ENCODE measurements at regions not wholly inside any gene's neighbourhood (a gene's known extent, or its start where the extent isn't known, plus 50 kb on each side); places are given as distances from the start of the nearest gene placed in this dataset.

- H3K36me3 Mint-ChIP-seq: no peaks in the 10 kb centered on the region
- Histone ChIP-seq H3K27ac (ENCODE audit: low read depth, low read length) (no peak overlapping the region), H3K9me3 (ENCODE audit: low read length) (no peaks in the 10 kb centered on the region), H3K4me1 (ENCODE audit: insufficient read depth, low read length) (no peaks in the 10 kb centered on the region), H3K4me3 (ENCODE audit: low read length) (no peak overlapping the region), H3K36me3 (ENCODE audit: insufficient read depth, low read length) (no peaks in the 10 kb centered on the region), H3K27me3 (ENCODE audit: insufficient read depth, low read length, poor library complexity, severe bottlenecking) (no peaks in the 10 kb centered on the region)
- CTCF ChIA-PET: no interaction called here
- H3K27me3 Mint-ChIP-seq: no peaks in the 10 kb centered on the region
- H3K27ac Mint-ChIP-seq: no peak overlapping the region
- no peak for DNase-seq
- peaks cover 5 to 9% (median 6%) of the 10 kb centered on the region in 5 donors for H3K9me3 Mint-ChIP-seq
- no peaks in the 10 kb centered on the region for H3K4me1 Mint-ChIP-seq
- no peak overlapping the region for H3K4me3 Mint-ChIP-seq
- POLR2A ChIA-PET: no interaction called here
Observed at GRCh38 chr4:129903861-129904260, 807.9 kb downstream of the C4orf33 start.

DNA sequence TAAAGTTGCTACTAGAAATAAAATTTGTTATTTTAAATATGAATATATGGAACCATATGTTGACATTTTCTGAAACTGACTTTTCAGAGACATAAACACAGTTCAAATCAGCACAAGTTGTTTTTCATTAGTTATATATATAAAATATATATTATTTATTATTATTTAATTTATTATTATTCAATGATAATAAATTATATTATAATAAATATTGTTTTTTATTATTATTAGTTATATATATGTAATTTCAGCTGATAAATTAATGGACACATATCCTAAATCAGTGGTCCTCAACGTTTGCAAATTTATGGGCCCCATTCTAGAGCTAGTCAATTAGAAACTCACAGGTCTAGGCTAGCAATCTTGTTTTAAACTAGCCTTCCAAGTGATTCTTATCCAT, 809.3 kb downstream of the C4orf33 start:
- H3K4me3 Mint-ChIP-seq: no peak overlapping the region
- POLR2A ChIA-PET: no interaction called here

GRCh38 chr4:129908117-129908516, 812.2 kb downstream of the C4orf33 start:
- ChIA-PET POLR2A (no interaction called here), CTCF (no interaction called here)
- Histone ChIP-seq H3K36me3 (ENCODE audit: insufficient read depth, low read length) (no peaks in the 10 kb centered on the region), H3K4me3 (ENCODE audit: low read length) (no peak overlapping the region), H3K9me3 (ENCODE audit: low read length) (no peaks in the 10 kb centered on the region), H3K27me3 (ENCODE audit: insufficient read depth, low read length, poor library complexity, severe bottlenecking) (no peaks in the 10 kb centered on the region), H3K27ac (ENCODE audit: low read depth, low read length) (no peak overlapping the region), H3K4me1 (ENCODE audit: insufficient read depth, low read length) (no peaks in the 10 kb centered on the region)
- H3K27me3 Mint-ChIP-seq: no peaks in the 10 kb centered on the region
- H3K9me3 Mint-ChIP-seq: peaks cover 3 to 8% (median 4%) of the 10 kb centered on the region in 5 donors
- H3K36me3 Mint-ChIP-seq: no peaks in the 10 kb centered on the region
- no peak overlapping the region for H3K27ac Mint-ChIP-seq
- H3K4me1 Mint-ChIP-seq: no peaks in the 10 kb centered on the region
- H3K4me3 Mint-ChIP-seq: no peak overlapping the region
- DNase-seq: no peak

More for the DNA sequence above, 809.3 kb downstream of the C4orf33 start:
- Mint-ChIP-seq H3K36me3 (no peaks in the 10 kb centered on the region), H3K27ac (no peak overlapping the region), H3K27me3 (no peaks in the 10 kb centered on the region), H3K9me3 (peaks cover 3 to 10% (median 7%) of the 10 kb centered on the region in 5 donors), H3K4me1 (no peaks in the 10 kb centered on the region)
- Histone ChIP-seq H3K36me3 (ENCODE audit: insufficient read depth, low read length) (no peaks in the 10 kb centered on the region), H3K27ac (ENCODE audit: low read depth, low read length) (no peak overlapping the region), H3K9me3 (ENCODE audit: low read length) (no peaks in the 10 kb centered on the region), H3K4me1 (ENCODE audit: insufficient read depth, low read length) (no peaks in the 10 kb centered on the region), H3K4me3 (ENCODE audit: low read length) (no peak overlapping the region), H3K27me3 (ENCODE audit: insufficient read depth, low read length, poor library complexity, severe bottlenecking) (no peaks in the 10 kb centered on the region)
- DNase-seq: no peak
- CTCF ChIA-PET: no interaction called here

DNA sequence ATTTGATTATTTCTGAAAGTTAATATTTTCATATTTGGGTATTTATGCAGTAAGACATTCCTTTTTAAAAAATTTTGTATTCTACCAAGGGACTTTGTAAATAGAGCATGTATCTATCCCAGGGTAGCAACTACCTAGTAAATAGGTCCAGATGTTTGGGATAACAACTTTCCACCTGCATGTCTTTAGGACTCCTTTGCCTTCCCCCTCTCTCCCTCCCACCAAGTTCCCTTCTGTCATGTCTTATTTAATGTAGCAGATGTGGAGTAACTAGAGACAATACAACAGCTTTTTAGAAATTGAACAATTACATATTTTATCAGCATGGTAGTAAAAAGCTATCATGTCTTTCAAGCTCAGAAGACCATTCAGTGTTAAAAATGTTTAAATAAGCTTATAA, 821.0 kb downstream of the C4orf33 start:
- ChIA-PET POLR2A (no interaction called here), CTCF (no interaction called here)

DNA sequence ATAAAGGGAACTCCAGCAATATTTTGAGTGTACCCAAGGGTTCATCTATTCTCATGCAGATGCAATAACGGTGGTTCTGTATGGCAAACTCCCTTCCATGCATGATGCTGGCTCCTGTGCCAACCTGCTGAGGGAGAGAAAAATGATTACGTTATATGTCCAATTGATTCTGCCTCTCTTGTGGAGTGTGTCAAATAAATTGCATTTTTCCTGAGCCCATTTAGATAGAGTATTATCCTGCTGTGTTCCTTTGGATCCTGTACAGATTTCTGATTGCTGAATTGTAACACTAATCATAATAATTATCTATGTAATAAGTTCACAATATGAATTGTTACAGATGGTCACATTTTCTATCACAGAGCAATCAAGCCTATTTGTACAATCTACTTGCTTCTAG, 821.7 kb downstream of the C4orf33 start:
- H3K9me3 ChIP-seq (ENCODE audit: low read length): no peaks in the 10 kb centered on the region
- H3K36me3 ChIP-seq (ENCODE audit: insufficient read depth, low read length): no peaks in the 10 kb centered on the region
- no peaks in the 10 kb centered on the region for H3K27me3 ChIP-seq (ENCODE audit: insufficient read depth, low read length, poor library complexity, severe bottlenecking)
- no peaks in the 10 kb centered on the region for H3K4me1 ChIP-seq (ENCODE audit: insufficient read depth, low read length)
- no peak for DNase-seq
- no peak overlapping the region for H3K27ac Mint-ChIP-seq
- no peaks in the 10 kb centered on the region for H3K4me1 Mint-ChIP-seq
- CTCF ChIA-PET: no interaction called here
- no peaks in the 10 kb centered on the region for H3K36me3 Mint-ChIP-seq
- POLR2A ChIA-PET: no interaction called here
- no peak overlapping the region for H3K4me3 Mint-ChIP-seq
- no peak overlapping the region for H3K27ac ChIP-seq (ENCODE audit: low read depth, low read length)
- H3K9me3 Mint-ChIP-seq: peaks cover 0 to 13% (median 3%) of the 10 kb centered on the region in 5 donors
- H3K4me3 ChIP-seq (ENCODE audit: low read length): no peak overlapping the region
- H3K27me3 Mint-ChIP-seq: no peaks in the 10 kb centered on the region

More for the DNA sequence above, 821.0 kb downstream of the C4orf33 start:
- H3K27me3 ChIP-seq (ENCODE audit: insufficient read depth, low read length, poor library complexity, severe bottlenecking): no peaks in the 10 kb centered on the region
- H3K27ac ChIP-seq (ENCODE audit: low read depth, low read length): no peak overlapping the region
- DNase-seq: no peak
- H3K9me3 ChIP-seq (ENCODE audit: low read length): no peaks in the 10 kb centered on the region
- H3K4me1 ChIP-seq (ENCODE audit: insufficient read depth, low read length): no peaks in the 10 kb centered on the region
- Mint-ChIP-seq H3K27ac (no peak overlapping the region), H3K9me3 (peaks cover 0 to 9% (median 3%) of the 10 kb centered on the region in 5 donors), H3K4me1 (no peaks in the 10 kb centered on the region), H3K4me3 (no peak overlapping the region), H3K27me3 (no peaks in the 10 kb centered on the region), H3K36me3 (no peaks in the 10 kb centered on the region)
- H3K36me3 ChIP-seq (ENCODE audit: insufficient read depth, low read length): no peaks in the 10 kb centered on the region
- no peak overlapping the region for H3K4me3 ChIP-seq (ENCODE audit: low read length)

DNA sequence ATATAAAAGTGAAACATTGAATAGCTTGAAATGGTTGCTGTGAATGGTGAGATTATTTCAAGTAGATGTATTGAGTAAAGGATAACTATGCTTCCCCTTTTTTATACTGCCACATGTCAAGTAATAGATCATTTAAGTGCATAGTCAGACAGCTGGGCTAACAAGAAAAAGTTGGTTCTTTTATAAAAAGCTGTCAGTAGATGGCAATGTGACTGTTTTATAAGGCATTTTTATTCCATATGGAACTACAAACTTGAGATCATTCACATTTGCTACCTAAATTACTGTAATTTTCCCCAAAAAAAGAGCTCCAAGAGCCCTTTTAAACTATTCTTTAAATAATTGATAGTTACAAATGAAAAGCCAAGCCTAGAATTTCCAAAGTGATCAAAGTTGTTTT, 831.0 kb downstream of the C4orf33 start:
- Histone ChIP-seq H3K27me3 (ENCODE audit: insufficient read depth, low read length, poor library complexity, severe bottlenecking) (no peaks in the 10 kb centered on the region), H3K36me3 (ENCODE audit: insufficient read depth, low read length) (no peaks in the 10 kb centered on the region), H3K4me1 (ENCODE audit: insufficient read depth, low read length) (no peaks in the 10 kb centered on the region), H3K9me3 (ENCODE audit: low read length) (no peaks in the 10 kb centered on the region), H3K4me3 (ENCODE audit: low read length) (no peak overlapping the region), H3K27ac (ENCODE audit: low read depth, low read length) (no peak overlapping the region)
- CTCF ChIA-PET: no interaction called here
- DNase-seq: no peak
- no peaks in the 10 kb centered on the region for H3K36me3 Mint-ChIP-seq
- no peak overlapping the region for H3K4me3 Mint-ChIP-seq
- no peaks in the 10 kb centered on the region for H3K27me3 Mint-ChIP-seq
- H3K27ac Mint-ChIP-seq: no peak overlapping the region
- H3K4me1 Mint-ChIP-seq: no peaks in the 10 kb centered on the region
- peaks cover 0 to 8% (median 1%) of the 10 kb centered on the region in 5 donors for H3K9me3 Mint-ChIP-seq
- POLR2A ChIA-PET: no interaction called here

DNA sequence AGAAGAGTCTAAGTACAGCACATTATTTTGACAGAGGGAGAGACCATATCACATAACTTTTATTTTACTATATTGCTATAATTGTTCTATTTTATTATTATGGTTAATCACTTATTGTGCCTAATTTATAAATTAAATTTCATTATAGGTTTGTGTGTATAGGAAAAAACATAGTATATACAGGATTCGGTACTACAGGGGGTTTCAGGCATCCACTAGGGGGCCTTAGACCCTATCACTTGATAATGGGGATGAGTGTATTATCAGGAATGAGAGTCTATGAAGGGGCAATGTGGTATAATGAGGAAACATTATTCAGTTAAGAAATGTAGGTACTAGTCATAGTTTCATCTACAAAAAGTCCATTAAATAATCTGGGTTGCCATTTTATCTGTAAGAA, 833.1 kb downstream of the C4orf33 start:
- Histone ChIP-seq H3K9me3 (ENCODE audit: low read length) (no peaks in the 10 kb centered on the region), H3K4me3 (ENCODE audit: low read length) (no peak overlapping the region), H3K4me1 (ENCODE audit: insufficient read depth, low read length) (no peaks in the 10 kb centered on the region), H3K36me3 (ENCODE audit: insufficient read depth, low read length) (no peaks in the 10 kb centered on the region), H3K27ac (ENCODE audit: low read depth, low read length) (no peak overlapping the region), H3K27me3 (ENCODE audit: insufficient read depth, low read length, poor library complexity, severe bottlenecking) (no peaks in the 10 kb centered on the region)
- H3K9me3 Mint-ChIP-seq: peaks cover 0 to 5% (median 1%) of the 10 kb centered on the region in 5 donors
- no peak for DNase-seq
- no peaks in the 10 kb centered on the region for H3K4me1 Mint-ChIP-seq
- H3K4me3 Mint-ChIP-seq: no peak overlapping the region
- CTCF ChIA-PET: no interaction called here
- no peak overlapping the region for H3K27ac Mint-ChIP-seq
- H3K36me3 Mint-ChIP-seq: no peaks in the 10 kb centered on the region
- H3K27me3 Mint-ChIP-seq: no peaks in the 10 kb centered on the region
- POLR2A ChIA-PET: no interaction called here

DNA sequence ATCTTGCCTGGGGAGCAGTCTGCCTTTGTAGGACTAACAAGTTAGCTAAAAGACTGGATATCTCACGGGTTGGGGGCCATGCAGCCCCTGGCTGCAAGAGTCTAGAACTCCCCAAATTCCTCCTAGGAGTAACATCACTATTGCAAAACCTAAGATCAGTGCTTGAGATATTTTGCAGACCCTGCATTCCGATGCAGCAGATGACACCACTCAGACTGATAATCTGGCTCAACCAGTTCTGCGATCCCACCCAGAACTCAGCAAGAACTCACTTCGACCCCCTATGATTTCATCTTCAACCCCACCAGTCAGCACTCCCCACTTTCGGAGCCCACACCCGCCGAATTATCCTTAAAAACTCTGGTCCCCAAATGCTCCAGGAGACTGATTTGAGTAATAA, 834.0 kb downstream of the C4orf33 start:
- Histone ChIP-seq H3K36me3 (ENCODE audit: insufficient read depth, low read length) (no peaks in the 10 kb centered on the region), H3K9me3 (ENCODE audit: low read length) (no peaks in the 10 kb centered on the region), H3K27me3 (ENCODE audit: insufficient read depth, low read length, poor library complexity, severe bottlenecking) (no peaks in the 10 kb centered on the region), H3K27ac (ENCODE audit: low read depth, low read length) (no peak overlapping the region), H3K4me3 (ENCODE audit: low read length) (no peak overlapping the region), H3K4me1 (ENCODE audit: insufficient read depth, low read length) (no peaks in the 10 kb centered on the region)
- Mint-ChIP-seq H3K4me1 (no peaks in the 10 kb centered on the region), H3K27me3 (no peaks in the 10 kb centered on the region), H3K4me3 (no peak overlapping the region), H3K9me3 (peaks cover 0 to 5% (median 1%) of the 10 kb centered on the region in 5 donors), H3K36me3 (no peaks in the 10 kb centered on the region), H3K27ac (no peak overlapping the region)
- ChIA-PET POLR2A (no interaction called here), CTCF (no interaction called here)
- DNase-seq: no peak

- H3K27me3 ChIP-seq (ENCODE audit: insufficient read depth, low read length, poor library complexity, severe bottlenecking): no peaks in the 10 kb centered on the region
- no peaks in the 10 kb centered on the region for H3K4me1 Mint-ChIP-seq
- POLR2A ChIA-PET: no interaction called here
- DNase-seq: no peak
- peaks cover 0 to 9% (median 6%) of the 10 kb centered on the region in 5 donors for H3K9me3 Mint-ChIP-seq
- H3K4me3 Mint-ChIP-seq: no peak overlapping the region
- H3K4me3 ChIP-seq (ENCODE audit: low read length): no peak overlapping the region
- no peaks in the 10 kb centered on the region for H3K9me3 ChIP-seq (ENCODE audit: low read length)
- CTCF ChIA-PET: no interaction called here
- H3K4me1 ChIP-seq (ENCODE audit: insufficient read depth, low read length): no peaks in the 10 kb centered on the region
- no peak overlapping the region for H3K27ac Mint-ChIP-seq
- no peak overlapping the region for H3K27ac ChIP-seq (ENCODE audit: low read depth, low read length)
- peaks cover 0 to 2% (median 0%) of the 10 kb centered on the region in 3 donors for H3K36me3 Mint-ChIP-seq
- H3K36me3 ChIP-seq (ENCODE audit: insufficient read depth, low read length): no peaks in the 10 kb centered on the region
- peaks cover 0 to 1% of the 10 kb centered on the region in 2 donors for H3K27me3 Mint-ChIP-seq
Observed at GRCh38 chr4:129950217-129950616, 854.3 kb downstream of the C4orf33 start.

Data from CD8-positive, alpha-beta memory T cell (primary cell).